Loucy (cell line): ENCODE measurements at regions not wholly inside any gene's neighbourhood (a gene's known extent, or its start where the extent isn't known, plus 50 kb on each side); places are given as distances from the start of the nearest gene placed in this dataset.

ENCODE experiments used
- CTCF ChIP-seq: fragments of 200-600 bp; sonication (generic); conservative IDR thresholded peaks from 2 replicates; pipeline ENCODE4 v1.5.1; 2014; ENCODE audit warnings: mild to moderate bottlenecking, antibody characterized with exemption, low read length
- EZH2phosphoT487 ChIP-seq: fragments of 200-600 bp; IDR thresholded peaks from 2 replicates; pipeline ENCODE4 v1.6.1; 2018; ENCODE audit warnings: antibody characterized with exemption, mild to moderate bottlenecking, moderate library complexity, borderline replicate concordance

GRCh38 chr14:56025191-56025590 lies 93.0 kb upstream of the PELI2 start:
- TF ChIP-seq CTCF, result no peak
- TF ChIP-seq EZH2phosphoT487, result no peak
